ENCODE measurements at regions not wholly inside any gene's neighbourhood (a gene's known extent, or its start where the extent isn't known, plus 50 kb on each side); places are given as distances from the start of the nearest gene placed in this dataset.

DNA sequence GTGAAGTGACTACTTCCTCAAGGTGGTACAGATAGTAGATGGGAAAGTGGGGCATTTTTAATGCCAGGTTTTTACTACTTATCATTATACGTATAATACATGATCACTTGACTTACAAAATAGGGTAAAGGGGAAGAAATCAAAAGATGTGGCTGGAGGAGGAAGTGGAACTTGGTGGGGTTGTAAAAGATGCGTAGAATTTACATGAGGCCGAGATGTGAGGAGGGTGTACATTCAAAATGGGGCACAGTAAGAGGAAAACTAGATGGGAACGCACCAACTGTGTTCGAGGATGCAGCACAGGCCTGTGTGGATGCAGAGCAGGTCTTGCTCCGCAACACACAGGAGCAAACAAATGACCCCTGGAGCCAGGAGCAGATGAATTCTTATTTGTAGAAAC lies 403.3 kb downstream of the TXNL1 start:
- H3K4me3 ChIP-seq (ENCODE audit: insufficient read depth, low read length), result no peak overlapping the region
- no peaks in the 10 kb centered on the region for H3K27me3 ChIP-seq (ENCODE audit: insufficient read depth, low read length)
- H3K79me2 ChIP-seq (ENCODE audit: insufficient read depth, low read length), result no peaks in the 10 kb centered on the region
- DNase-seq (ENCODE audit: insufficient read length, low spot score, missing footprints), result no peak
- H3K4me1 ChIP-seq (ENCODE audit: insufficient read depth, low read length), result peaks cover 11% of the 10 kb centered on the region
- TF ChIP-seq, protein P1, sequence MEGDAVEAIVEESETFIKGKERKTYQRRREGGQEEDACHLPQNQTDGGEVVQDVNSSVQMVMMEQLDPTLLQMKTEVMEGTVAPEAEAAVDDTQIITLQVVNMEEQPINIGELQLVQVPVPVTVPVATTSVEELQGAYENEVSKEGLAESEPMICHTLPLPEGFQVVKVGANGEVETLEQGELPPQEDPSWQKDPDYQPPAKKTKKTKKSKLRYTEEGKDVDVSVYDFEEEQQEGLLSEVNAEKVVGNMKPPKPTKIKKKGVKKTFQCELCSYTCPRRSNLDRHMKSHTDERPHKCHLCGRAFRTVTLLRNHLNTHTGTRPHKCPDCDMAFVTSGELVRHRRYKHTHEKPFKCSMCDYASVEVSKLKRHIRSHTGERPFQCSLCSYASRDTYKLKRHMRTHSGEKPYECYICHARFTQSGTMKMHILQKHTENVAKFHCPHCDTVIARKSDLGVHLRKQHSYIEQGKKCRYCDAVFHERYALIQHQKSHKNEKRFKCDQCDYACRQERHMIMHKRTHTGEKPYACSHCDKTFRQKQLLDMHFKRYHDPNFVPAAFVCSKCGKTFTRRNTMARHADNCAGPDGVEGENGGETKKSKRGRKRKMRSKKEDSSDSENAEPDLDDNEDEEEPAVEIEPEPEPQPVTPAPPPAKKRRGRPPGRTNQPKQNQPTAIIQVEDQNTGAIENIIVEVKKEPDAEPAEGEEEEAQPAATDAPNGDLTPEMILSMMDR (IDR thresholded peaks at IDR 0.05; ENCODE audit: extremely low read depth, low read depth, low read length), result no peak
- no peaks in the 10 kb centered on the region for H4K20me1 ChIP-seq (ENCODE audit: insufficient read depth, low read length)
- H3K4me2 ChIP-seq (ENCODE audit: insufficient read depth, low read length), result no peak overlapping the region
- H3K36me3 ChIP-seq (ENCODE audit: insufficient read depth, low read length), result no peaks in the 10 kb centered on the region
- no peak overlapping the region for H2AFZ ChIP-seq (ENCODE audit: low read length)
- no peak overlapping the region for H3K27ac ChIP-seq (ENCODE audit: low read depth, low read length)
- no peaks in the 10 kb centered on the region for H3K9me3 ChIP-seq (ENCODE audit: low read depth, low read length)

DNA sequence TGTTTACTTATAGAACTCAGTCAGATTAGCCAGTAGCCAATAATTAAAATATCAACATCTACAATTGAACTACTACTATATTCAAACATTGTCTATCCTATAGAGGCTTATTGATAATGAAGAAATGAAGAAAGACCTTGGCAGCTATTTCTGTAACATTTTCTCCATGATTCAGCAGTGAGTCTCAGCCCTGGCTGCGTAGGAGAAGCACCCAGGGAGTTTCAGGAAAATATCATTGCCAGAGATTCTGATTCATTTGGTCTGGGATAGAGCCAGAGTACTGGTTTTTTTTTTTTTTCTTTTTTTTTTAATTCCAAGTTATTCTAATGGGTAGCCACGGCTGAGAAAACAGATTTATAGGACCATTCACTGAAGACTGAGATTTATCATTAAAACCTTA lies 404.8 kb downstream of the TXNL1 start:
- no peak overlapping the region for H3K4me3 ChIP-seq (ENCODE audit: insufficient read depth, low read length)
- no peaks in the 10 kb centered on the region for H3K36me3 ChIP-seq (ENCODE audit: insufficient read depth, low read length)
- H4K20me1 ChIP-seq (ENCODE audit: insufficient read depth, low read length), result no peaks in the 10 kb centered on the region
- H3K4me2 ChIP-seq (ENCODE audit: insufficient read depth, low read length), result no peak overlapping the region
- H3K9me3 ChIP-seq (ENCODE audit: low read depth, low read length), result no peaks in the 10 kb centered on the region
- H3K27me3 ChIP-seq (ENCODE audit: insufficient read depth, low read length), result no peaks in the 10 kb centered on the region
- TF ChIP-seq, protein P1 (IDR thresholded peaks at IDR 0.05; ENCODE audit: extremely low read depth, low read depth, low read length), result no peak
- H3K27ac ChIP-seq (ENCODE audit: low read depth, low read length), result peak overlapping the region; percentile 70
- no peak overlapping the region for H2AFZ ChIP-seq (ENCODE audit: low read length)
- no peaks in the 10 kb centered on the region for H3K79me2 ChIP-seq (ENCODE audit: insufficient read depth, low read length)
- DNase-seq (ENCODE audit: insufficient read length, low spot score, missing footprints), result peak; percentile 78
- peaks cover 11% of the 10 kb centered on the region for H3K4me1 ChIP-seq (ENCODE audit: insufficient read depth, low read length)

DNA sequence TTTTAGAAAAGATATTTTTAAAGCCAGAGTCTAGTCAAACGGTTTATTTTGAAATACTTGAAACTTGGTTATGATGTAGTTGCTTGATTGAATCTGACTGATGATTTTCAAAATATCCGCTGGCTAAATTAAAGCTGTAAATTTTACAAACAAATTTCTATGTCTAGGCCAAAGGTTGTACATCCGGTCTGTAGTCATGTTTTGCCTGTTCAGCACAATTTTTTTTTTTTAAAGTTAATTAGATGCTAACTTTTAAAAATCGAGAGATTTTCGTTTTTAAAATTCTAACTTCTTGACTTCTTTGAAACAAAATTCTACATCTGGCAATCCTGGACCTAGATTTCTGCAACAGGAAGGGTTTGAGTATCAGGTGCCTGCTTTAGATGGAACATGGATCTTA lies 412.4 kb downstream of the TXNL1 start:
- TF ChIP-seq, protein P1 (IDR thresholded peaks at IDR 0.05; ENCODE audit: extremely low read depth, low read depth, low read length), result no peak
- Histone ChIP-seq H3K4me2 (ENCODE audit: insufficient read depth, low read length) (no peak overlapping the region), H3K4me1 (ENCODE audit: insufficient read depth, low read length) (no peaks in the 10 kb centered on the region), H3K27ac (ENCODE audit: low read depth, low read length) (no peak overlapping the region), H3K27me3 (ENCODE audit: insufficient read depth, low read length) (no peaks in the 10 kb centered on the region), H3K9me3 (ENCODE audit: low read depth, low read length) (no peaks in the 10 kb centered on the region), H3K36me3 (ENCODE audit: insufficient read depth, low read length) (no peaks in the 10 kb centered on the region), H3K4me3 (ENCODE audit: insufficient read depth, low read length) (no peak overlapping the region), H2AFZ (ENCODE audit: low read length) (no peak overlapping the region), H3K79me2 (ENCODE audit: insufficient read depth, low read length) (no peaks in the 10 kb centered on the region), H4K20me1 (ENCODE audit: insufficient read depth, low read length) (no peaks in the 10 kb centered on the region)
- DNase-seq (ENCODE audit: insufficient read length, low spot score, missing footprints), result no peak

DNA sequence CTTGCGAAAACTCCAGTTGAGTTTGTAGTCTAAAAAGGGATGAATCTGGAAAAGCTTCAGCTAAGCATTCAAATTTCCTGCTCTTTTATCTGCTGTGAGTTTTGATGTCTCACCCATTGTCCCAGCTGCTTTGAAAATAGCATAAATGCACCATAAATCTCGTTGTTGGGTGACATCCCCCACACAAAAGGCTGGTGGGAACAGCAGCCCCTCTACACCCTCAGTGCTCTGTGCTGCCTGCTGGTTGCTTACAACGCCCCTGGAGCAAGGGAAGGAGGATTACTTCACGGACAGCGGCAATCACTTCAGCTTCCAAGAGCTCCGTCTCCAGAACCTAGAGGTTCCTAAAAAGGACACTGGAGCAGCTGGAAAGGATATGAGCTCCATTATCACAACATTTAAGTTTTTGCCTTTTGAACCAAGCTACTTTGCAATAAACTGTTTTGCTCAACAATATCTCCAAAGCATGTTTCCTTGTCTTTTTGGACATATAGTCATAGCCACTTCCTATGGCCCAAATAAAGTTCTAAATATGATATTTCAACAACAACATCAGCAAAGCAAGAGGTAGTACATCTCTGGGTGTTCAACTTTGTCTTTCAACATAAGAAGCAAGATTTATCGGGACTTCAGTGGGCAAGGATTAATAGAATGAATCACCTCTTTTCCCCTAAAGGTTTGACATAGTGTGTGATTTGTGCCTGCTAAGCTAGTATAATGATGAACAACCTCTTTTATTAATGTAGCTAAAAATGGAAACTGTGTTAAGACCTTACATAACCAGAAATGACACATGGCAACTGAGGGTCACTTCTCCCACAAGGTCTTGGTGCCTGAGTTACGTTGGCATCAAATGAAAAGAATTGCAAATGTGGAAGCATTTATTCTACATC lies 413.5 kb downstream of the TXNL1 start:
- Histone ChIP-seq H3K4me2 (ENCODE audit: insufficient read depth, low read length) (no peak overlapping the region), H3K9me3 (ENCODE audit: low read depth, low read length) (no peaks in the 10 kb centered on the region), H3K27ac (ENCODE audit: low read depth, low read length) (no peak overlapping the region), H3K4me1 (ENCODE audit: insufficient read depth, low read length) (no peaks in the 10 kb centered on the region), H3K27me3 (ENCODE audit: insufficient read depth, low read length) (no peaks in the 10 kb centered on the region), H3K79me2 (ENCODE audit: insufficient read depth, low read length) (no peaks in the 10 kb centered on the region), H3K4me3 (ENCODE audit: insufficient read depth, low read length) (no peak overlapping the region), H4K20me1 (ENCODE audit: insufficient read depth, low read length) (no peaks in the 10 kb centered on the region), H2AFZ (ENCODE audit: low read length) (no peak overlapping the region), H3K36me3 (ENCODE audit: insufficient read depth, low read length) (no peaks in the 10 kb centered on the region)
- TF ChIP-seq, protein P1 (IDR thresholded peaks at IDR 0.05; ENCODE audit: extremely low read depth, low read depth, low read length), result no peak
- no peak for DNase-seq (ENCODE audit: insufficient read length, low spot score, missing footprints)

All from osteoblast (primary cell).